Trophoblast cell (in vitro differentiated cells and primary cell): ENCODE measurements at regions not wholly inside any gene's neighbourhood (a gene's known extent, or its start where the extent isn't known, plus 50 kb on each side); places are given as distances from the start of the nearest gene placed in this dataset.

Experiments
- DNase-seq, 2 donors: peaks; one replicate each; pipeline ENCODE4 v3.0.0-alpha.2; 2016
- H2AFZ ChIP-seq: 2 replicates; pipeline ENCODE4 v1.6.1; 2013; ENCODE audit warnings: low read length, moderate library complexity, mild to moderate bottlenecking; ENCODE audit not compliant: insufficient read depth, poor library complexity
- H2AK5ac ChIP-seq: 2 replicates; pipeline ENCODE4 v1.6.1; 2013; ENCODE audit warnings: mild to moderate bottlenecking, low read length
- H2BK120ac ChIP-seq: 2 replicates; pipeline ENCODE4 v1.6.1; 2013; ENCODE audit warnings: low read length, mild to moderate bottlenecking, moderate library complexity; ENCODE audit not compliant: insufficient read depth, poor library complexity
- H2BK12ac ChIP-seq: 2 replicates; pipeline ENCODE4 v1.6.1; 2013; ENCODE audit warnings: mild to moderate bottlenecking, low read length, moderate library complexity
- H2BK5ac ChIP-seq: 2 replicates; pipeline ENCODE4 v1.6.1; 2013; ENCODE audit warnings: low read length, low read depth, moderate library complexity, mild to moderate bottlenecking; ENCODE audit not compliant: poor library complexity
- H3K14ac ChIP-seq: 2 replicates; pipeline ENCODE4 v1.6.1; 2013; ENCODE audit warnings: mild to moderate bottlenecking, low read length
- H3K18ac ChIP-seq: 2 replicates; pipeline ENCODE4 v1.6.1; 2013; ENCODE audit warnings: mild to moderate bottlenecking, low read length
- H3K23ac ChIP-seq: 2 replicates; pipeline ENCODE4 v1.6.1; 2013; ENCODE audit warnings: low read length
- H3K27ac ChIP-seq: 2 replicates; pipeline ENCODE4 v1.5.1; 2013; ENCODE audit warnings: low read depth, mild to moderate bottlenecking, inconsistent platforms, low read length, moderate library complexity
- H3K27me3 ChIP-seq: 2 replicates; pipeline ENCODE4 v1.6.1; 2013; ENCODE audit warnings: inconsistent platforms, mild to moderate bottlenecking, low read length, moderate library complexity; ENCODE audit not compliant: insufficient read depth
- H3K36me3 ChIP-seq, 2 experiments: 1 replicate in 1 of 2; 2 replicates in 1 of 2; pipeline ENCODE4 v1.6.1; 2013; ENCODE audit warnings: low read length in 2 of 2, mild to moderate bottlenecking in 2 of 2, moderate library complexity in 1 of 2; ENCODE audit not compliant: insufficient read depth in 2 of 2, control insufficient read depth in 1 of 2
- H3K4ac ChIP-seq: 2 replicates; pipeline ENCODE4 v1.6.1; 2013; ENCODE audit warnings: low read depth, mild to moderate bottlenecking, low read length, moderate library complexity
- H3K4me1 ChIP-seq, 2 experiments: 1 replicate in 1 of 2; 2 replicates in 1 of 2; pipeline ENCODE4 v1.6.1; 2013; ENCODE audit warnings: low read length in 2 of 2, mild to moderate bottlenecking in 2 of 2, moderate library complexity in 1 of 2; ENCODE audit not compliant: insufficient read depth in 2 of 2, control insufficient read depth in 1 of 2
- H3K4me2 ChIP-seq: 2 replicates; pipeline ENCODE4 v1.6.1; 2013; ENCODE audit warnings: inconsistent platforms, mild to moderate bottlenecking, low read length, moderate library complexity
- H3K4me3 ChIP-seq: 2 replicates; pipeline ENCODE4 v1.5.1; 2013; ENCODE audit warnings: mild to moderate bottlenecking, low read depth, low read length, inconsistent platforms
- H3K79me1 ChIP-seq: one replicate; pipeline ENCODE4 v1.6.1; 2013; ENCODE audit warnings: low read length
- H3K79me2 ChIP-seq: 2 replicates; pipeline ENCODE4 v1.6.1; 2013; ENCODE audit warnings: low read length, mild to moderate bottlenecking; ENCODE audit not compliant: control insufficient read depth, insufficient read depth, poor library complexity
- H3K9ac ChIP-seq: 2 replicates; pipeline ENCODE4 v1.6.1; 2013; ENCODE audit warnings: mild to moderate bottlenecking, low read length
- H3K9me3 ChIP-seq: 2 replicates; pipeline ENCODE4 v1.6.1; 2013; ENCODE audit warnings: low read depth, mild to moderate bottlenecking, control low read depth, inconsistent platforms, low read length; ENCODE audit not compliant: insufficient read depth
- H4K12ac ChIP-seq: 2 replicates; pipeline ENCODE4 v1.6.1; 2013; ENCODE audit warnings: low read depth, mild to moderate bottlenecking, low read length, moderate library complexity
- H4K8ac ChIP-seq: 2 replicates; pipeline ENCODE4 v1.6.1; 2013; ENCODE audit warnings: low read depth, mild to moderate bottlenecking, low read length, moderate library complexity
- H4K91ac ChIP-seq: one replicate; pipeline ENCODE4 v1.6.1; 2013; ENCODE audit warnings: low read depth, mild to moderate bottlenecking, low read length, moderate library complexity
- WGBS: extraction: QIAGEN DNeasy Blood & Tissue Kit; methylation state at CpG from one replicate; pipeline ENCODE4 v1.1.7; 2013; ENCODE audit warnings: missing lambda C conversion rate; ENCODE audit not compliant: insufficient read length, insufficient coverage; ENCODE audit errors: extremely low coverage; 5-methylcytosine and 5-hydroxymethylcytosine counted together

DNA sequence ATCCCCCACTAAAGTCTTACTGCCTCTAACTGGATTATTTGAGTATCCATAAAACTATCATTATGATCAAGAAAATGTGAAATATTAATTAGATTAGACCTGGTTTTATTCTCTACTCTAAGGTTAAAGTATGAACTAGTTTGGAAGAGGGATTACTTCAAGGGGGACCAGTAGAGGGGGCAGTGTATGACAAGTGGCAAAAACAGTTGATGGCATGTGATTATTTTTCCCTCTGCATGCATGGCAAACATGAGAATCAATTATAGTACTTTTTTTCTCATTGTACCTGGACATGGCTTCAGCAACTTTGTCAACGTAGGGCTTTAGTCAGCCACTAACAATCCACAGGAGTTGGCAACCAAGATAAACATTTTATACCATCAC, 145.0 kb upstream of the SLC38A2 start:
- Histone ChIP-seq H3K79me1 (no peaks in the 10 kb centered on the region), H3K9me3 (no peaks in the 10 kb centered on the region), H3K4ac (no peak overlapping the region), H2AFZ (no peak overlapping the region), H3K9ac (no peak overlapping the region), H3K27me3 (no peaks in the 10 kb centered on the region), H3K14ac (no peak overlapping the region), H3K4me2 (no peak overlapping the region), H3K4me1 (peaks cover 0 to 2% of the 10 kb centered on the region in 2 experiments), H4K12ac (no peak overlapping the region), H3K27ac (no peak overlapping the region), H4K91ac (no peak overlapping the region), H2BK5ac (no peak overlapping the region), H2AK5ac (no peak overlapping the region), H4K8ac (no peak overlapping the region), H3K79me2 (no peaks in the 10 kb centered on the region), H3K18ac (no peak overlapping the region), H3K36me3 (no peaks in the 10 kb centered on the region), H2BK120ac (no peak overlapping the region), H3K4me3 (no peak overlapping the region), H3K23ac (no peak overlapping the region), H2BK12ac (no peak overlapping the region)
- DNase-seq: no peak
- WGBS: no CpG with 5 or more reads among the region's 1 CpG

DNA sequence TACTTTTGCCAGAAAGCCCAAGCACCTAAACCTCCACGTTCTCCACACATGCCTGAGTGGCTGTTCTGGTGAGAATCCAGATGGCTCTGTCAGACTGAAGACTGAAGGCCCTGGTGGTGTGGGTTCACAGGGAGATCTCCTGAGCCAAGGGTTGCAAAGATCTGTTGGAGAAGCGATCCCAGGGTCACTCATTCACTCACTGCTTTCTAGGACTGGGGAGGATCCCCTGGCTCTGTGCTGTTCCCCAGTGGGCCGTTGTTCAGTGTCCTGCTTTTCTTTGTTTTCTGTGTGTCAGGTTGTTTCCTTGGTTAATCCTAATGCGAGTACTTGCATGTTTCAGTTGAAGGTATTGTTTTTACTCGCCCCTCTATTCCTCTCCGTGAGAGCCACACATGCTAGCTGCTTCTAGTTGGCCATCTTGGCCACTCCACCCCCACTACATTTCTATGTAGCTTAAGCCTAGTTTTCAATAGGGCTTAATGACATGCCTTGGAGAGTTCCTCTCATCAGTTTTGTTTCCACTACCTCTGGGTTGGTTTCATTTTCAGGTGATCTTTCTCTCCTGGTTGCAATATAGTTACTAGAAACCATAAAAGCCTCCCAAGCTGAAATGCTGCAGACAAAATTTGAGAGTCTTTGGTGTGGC, 144.5 kb upstream of the SLC38A2 start:
- Histone ChIP-seq H3K4me2 (no peak overlapping the region), H3K23ac (no peak overlapping the region)
- WGBS: no CpG with 5 or more reads among the region's 6 CpGs

GRCh38 chr12:46516238-46516932, 143.8 kb upstream of the SLC38A2 start:
- no peak for DNase-seq
- no peaks in the 10 kb centered on the region for H3K36me3 ChIP-seq
- H4K91ac ChIP-seq: no peak overlapping the region
- H3K9me3 ChIP-seq: no peaks in the 10 kb centered on the region
- H4K12ac ChIP-seq: no peak overlapping the region
- H2BK120ac ChIP-seq: peak overlapping the region; percentile 10
- no peak overlapping the region for H2AK5ac ChIP-seq
- no peak overlapping the region for H3K14ac ChIP-seq
- no peak overlapping the region for H2BK12ac ChIP-seq
- H3K27me3 ChIP-seq: no peaks in the 10 kb centered on the region
- H4K8ac ChIP-seq: no peak overlapping the region
- peaks cover 0 to 2% of the 10 kb centered on the region in 2 experiments for H3K4me1 ChIP-seq
- H3K9ac ChIP-seq: no peak overlapping the region
- H3K27ac ChIP-seq: no peak overlapping the region
- H3K79me1 ChIP-seq: no peaks in the 10 kb centered on the region
- no peak overlapping the region for H2AFZ ChIP-seq
- no peak overlapping the region for H3K18ac ChIP-seq
- no peak overlapping the region for H2BK5ac ChIP-seq
- H3K79me2 ChIP-seq: no peaks in the 10 kb centered on the region
- no peak overlapping the region for H3K23ac ChIP-seq
- WGBS: no CpG with 5 or more reads among the region's 5 CpGs
- no peak overlapping the region for H3K4ac ChIP-seq
- H3K4me2 ChIP-seq: no peak overlapping the region
- H3K4me3 ChIP-seq: no peak overlapping the region

More for the DNA sequence above, 144.5 kb upstream of the SLC38A2 start:
- Histone ChIP-seq H3K9ac (no peak overlapping the region), H2AFZ (no peak overlapping the region), H2AK5ac (no peak overlapping the region), H3K4me1 (peaks cover 0 to 2% of the 10 kb centered on the region in 2 experiments), H2BK5ac (no peak overlapping the region), H2BK12ac (no peak overlapping the region), H2BK120ac (peak overlapping the region; percentile 10), H3K27me3 (no peaks in the 10 kb centered on the region), H3K18ac (no peak overlapping the region), H3K4ac (no peak overlapping the region), H3K79me1 (no peaks in the 10 kb centered on the region), H4K12ac (no peak overlapping the region), H4K91ac (no peak overlapping the region), H4K8ac (no peak overlapping the region), H3K14ac (no peak overlapping the region), H3K79me2 (no peaks in the 10 kb centered on the region), H3K27ac (no peak overlapping the region), H3K36me3 (no peaks in the 10 kb centered on the region), H3K9me3 (no peaks in the 10 kb centered on the region), H3K4me3 (no peak overlapping the region)
- no peak for DNase-seq

- H4K91ac ChIP-seq: no peak overlapping the region
- no peak overlapping the region for H3K4ac ChIP-seq
- WGBS: no CpG with 5 or more reads among the region's 1 CpG
- no peaks in the 10 kb centered on the region for H3K9me3 ChIP-seq
- H3K4me2 ChIP-seq: no peak overlapping the region
- H3K4me1 ChIP-seq: peaks cover 0 to 2% of the 10 kb centered on the region in 2 experiments
- H2BK120ac ChIP-seq: no peak overlapping the region
- no peak overlapping the region for H2AFZ ChIP-seq
- no peak overlapping the region for H3K23ac ChIP-seq
- H2BK5ac ChIP-seq: no peak overlapping the region
- H3K4me3 ChIP-seq: no peak overlapping the region
- no peaks in the 10 kb centered on the region for H3K27me3 ChIP-seq
- H3K79me2 ChIP-seq: no peaks in the 10 kb centered on the region
- H3K36me3 ChIP-seq: no peaks in the 10 kb centered on the region
- H2AK5ac ChIP-seq: no peak overlapping the region
- no peak overlapping the region for H3K9ac ChIP-seq
- no peak overlapping the region for H4K8ac ChIP-seq
- H3K14ac ChIP-seq: no peak overlapping the region
- H3K79me1 ChIP-seq: no peaks in the 10 kb centered on the region
- no peak for DNase-seq
- H3K27ac ChIP-seq: no peak overlapping the region
- no peak overlapping the region for H4K12ac ChIP-seq
- H2BK12ac ChIP-seq: no peak overlapping the region
- no peak overlapping the region for H3K18ac ChIP-seq
Measured at GRCh38 chr12:46515829-46516228, 143.3 kb upstream of the SLC38A2 start.
